IMR-90 (cell line): ENCODE measurements at regions not wholly inside any gene's neighbourhood (a gene's known extent, or its start where the extent isn't known, plus 50 kb on each side); places are given as distances from the start of the nearest gene placed in this dataset.
A peak's percentile ranks its signal among the peaks of the same experiment; 100 is the strongest.

Source experiments
- ATAC-seq: fragments of 200-7000 bp; cut with Tn5 transposase; 2 replicates; pipeline ENCODE4 v1.9.1; 2020; ENCODE audit warnings: low read depth, mild to moderate bottlenecking, moderate library complexity
- BruUV-seq: library from RNA; stranded (reverse); fragments of 400-500 nt; replicated peaks from 2 replicates; lab custom pipeline; 2021; lab: Mats Ljungman, UMichigan
- CTCF ChIA-PET: fragments of 300-600 bp; formaldehyde crosslinking; extraction: SDS; loops from one replicate; lab custom pipeline; 2021; ENCODE audit warnings: antibody characterized with exemption; lab: Yijun Ruan, JAX
- POLR2A ChIA-PET: fragments of 300-600 bp; sonication (Branson Sonifier 250); formaldehyde crosslinking; loops from one replicate; lab custom pipeline; 2022; ENCODE audit warnings: antibody characterized with exemption; ENCODE audit not compliant: unreplicated experiment; lab: Charles Lee
- DNase-seq: peaks from one replicate; pipeline ENCODE4 v3.0.0; 2013
- H2AFZ ChIP-seq: replicated peaks from 2 replicates; pipeline ENCODE3; 2013; ENCODE audit warnings: low read length, mild to moderate bottlenecking; ENCODE audit not compliant: poor library complexity
- H2AK5ac ChIP-seq: 2 replicates; pipeline ENCODE4 v1.6.1; 2013; ENCODE audit warnings: low read depth, low read length, inconsistent platforms
- H2AK9ac ChIP-seq: replicated peaks from 2 replicates; pipeline ENCODE3; 2013; ENCODE audit warnings: mild to moderate bottlenecking, low read depth, low read length, moderate library complexity; ENCODE audit not compliant: poor library complexity
- H2BK120ac ChIP-seq: 2 replicates; pipeline ENCODE4 v1.6.1; 2013; ENCODE audit warnings: low read depth, low read length, inconsistent platforms
- H2BK15ac ChIP-seq: 3 replicates; pipeline ENCODE4 v1.6.1; 2013; ENCODE audit warnings: low read depth, low read length, inconsistent platforms
- H2BK20ac ChIP-seq: 2 replicates; pipeline ENCODE4 v1.6.1; 2013; ENCODE audit warnings: low read depth, mild to moderate bottlenecking, inconsistent platforms, low read length, moderate library complexity
- H2BK5ac ChIP-seq: 2 replicates; pipeline ENCODE4 v1.6.1; 2013; ENCODE audit warnings: mild to moderate bottlenecking, low read depth, low read length, inconsistent platforms; ENCODE audit not compliant: poor library complexity, severe bottlenecking
- H3K14ac ChIP-seq: replicated peaks from 2 replicates; pipeline ENCODE4 v1.6.1; 2013; ENCODE audit warnings: low read depth, low read length, inconsistent platforms
- H3K18ac ChIP-seq: 2 replicates; pipeline ENCODE4 v1.6.1; 2013; ENCODE audit warnings: low read depth, low read length, control low read depth
- H3K23ac ChIP-seq: 2 replicates; pipeline ENCODE4 v1.6.1; 2013; ENCODE audit warnings: low read depth, low read length, inconsistent platforms
- H3K27ac ChIP-seq: 2 replicates; pipeline ENCODE4 v1.5.1; 2013; ENCODE audit warnings: mild to moderate bottlenecking, control low read depth, low read length; ENCODE audit not compliant: insufficient read depth
- H3K27me3 ChIP-seq: 2 replicates; pipeline ENCODE4 v1.6.1; 2013; ENCODE audit warnings: low read length; ENCODE audit not compliant: control insufficient read depth, insufficient read depth
- H3K36me3 ChIP-seq: 2 replicates; pipeline ENCODE4 v1.6.1; 2013; ENCODE audit warnings: low read length, mixed read lengths; ENCODE audit not compliant: control insufficient read depth, insufficient read depth
- H3K4ac ChIP-seq: 2 replicates; pipeline ENCODE4 v1.6.1; 2013; ENCODE audit warnings: low read depth, low read length, inconsistent platforms
- H3K4me1 ChIP-seq: 2 replicates; pipeline ENCODE4 v1.6.1; 2013; ENCODE audit warnings: low read length, mixed read lengths; ENCODE audit not compliant: control insufficient read depth, insufficient read depth
- H3K4me2 ChIP-seq: 2 replicates; pipeline ENCODE4 v1.6.1; 2013; ENCODE audit warnings: low read depth, mild to moderate bottlenecking, control low read depth, low read length, moderate library complexity
- H3K4me3 ChIP-seq: 2 replicates; pipeline ENCODE4 v1.5.1; 2013; ENCODE audit warnings: low read depth, mild to moderate bottlenecking, control low read depth, low read length, moderate library complexity; ENCODE audit not compliant: insufficient read depth
- H3K56ac ChIP-seq: 2 replicates; pipeline ENCODE4 v1.6.1; 2013; ENCODE audit warnings: low read length, inconsistent platforms; ENCODE audit not compliant: insufficient read depth; ENCODE audit errors: extremely low read depth
- H3K79me1 ChIP-seq, 2 experiments: 2 replicates each; pipeline ENCODE4 v1.6.1; 2013; ENCODE audit warnings: low read length in 2 of 2, inconsistent platforms in 1 of 2, low read depth in 1 of 2
- H3K9ac ChIP-seq: 2 replicates; pipeline ENCODE4 v1.6.1; 2013; ENCODE audit warnings: low read depth, low read length, control low read depth
- H3K9me1 ChIP-seq: 2 replicates; pipeline ENCODE4 v1.6.1; 2013; ENCODE audit warnings: low read length, inconsistent platforms; ENCODE audit not compliant: insufficient read depth
- H3K9me3 ChIP-seq: 2 replicates; pipeline ENCODE4 v1.6.1; 2013; ENCODE audit warnings: low read length; ENCODE audit not compliant: control insufficient read depth, insufficient read depth
- H4K20me1 ChIP-seq: 2 replicates; pipeline ENCODE4 v1.6.1; 2013; ENCODE audit warnings: low read length, inconsistent platforms; ENCODE audit not compliant: insufficient read depth
- H4K5ac ChIP-seq: 2 replicates; pipeline ENCODE4 v1.6.1; 2013; ENCODE audit warnings: mild to moderate bottlenecking, low read depth, low read length, control low read depth
- H4K8ac ChIP-seq, 2 experiments: 2 replicates each; pipeline ENCODE4 v1.6.1; 2013; ENCODE audit warnings: low read depth in 2 of 2, low read length in 2 of 2, control low read depth in 1 of 2, inconsistent platforms in 1 of 2
- H4K91ac ChIP-seq: 2 replicates; pipeline ENCODE4 v1.6.1; 2013; ENCODE audit warnings: low read depth, low read length, inconsistent platforms; ENCODE audit not compliant: insufficient read depth
- BHLHE40 ChIP-seq: fragments of 150-350 bp; IDR thresholded peaks from 2 replicates; pipeline ENCODE4 v1.6.1; 2016; ENCODE audit warnings: mild to moderate bottlenecking, low read depth, low read length
- CEBPB ChIP-seq: IDR thresholded peaks from 2 replicates; pipeline ENCODE4 v1.6.1; 2012; ENCODE audit warnings: low read depth, low read length, improper control_type of control experiment
- CHD1 ChIP-seq: IDR thresholded peaks from 2 replicates; pipeline ENCODE4 v1.6.1; 2012; ENCODE audit warnings: low read depth, low read length, improper control_type of control experiment
- MAFK ChIP-seq: IDR thresholded peaks from 2 replicates; pipeline ENCODE4 v1.6.1; 2012; ENCODE audit warnings: low read depth, low read length, improper control_type of control experiment
- NFE2L2 ChIP-seq: fragments of 150-350 bp; IDR thresholded peaks from 2 replicates; pipeline ENCODE4 v1.6.1; 2016; ENCODE audit warnings: low read depth, mild to moderate bottlenecking, low read length
- RAD21 ChIP-seq: IDR thresholded peaks from 2 replicates; pipeline ENCODE4 v1.6.1; 2012; ENCODE audit warnings: low read length, improper control_type of control experiment
- WGBS, 2 experiments: methylation state at CpG; one replicate each; pipeline versions ENCODE4 v1.1.5 to v1.1.7; 2013; ENCODE audit warnings: missing lambda C conversion rate in 2 of 2; ENCODE audit not compliant: insufficient read length in 1 of 2; ENCODE audit errors: extremely low coverage in 2 of 2; 5-methylcytosine and 5-hydroxymethylcytosine counted together
- dilution Hi-C: fragments of 300-500 bp; cut with HindIII; formaldehyde crosslinking; loops from one replicate; pipeline ENCODE4 v1.14.3; 2018; ENCODE audit warnings: low sequenced_read_pairs; ENCODE audit not compliant: unreplicated experiment
- in situ Hi-C: fragments of 300-500 bp; cut with MboI; formaldehyde crosslinking; loops from 3 replicates; pipeline ENCODE4 v1.14.3; 2019; ENCODE audit warnings: low sequenced_read_pairs, inconsistent platforms, mixed read lengths
- intact Hi-C: fragments of 100-400 bp; cut with micrococcal nuclease; formaldehyde crosslinking; loops from 2 replicates; pipeline ENCODE4 v1.10.0; 2022
- TF ChIP-seq, protein P1 (sequence below): fragments of 150-350 bp; IDR thresholded peaks from 2 replicates; pipeline ENCODE4 v1.6.1; 2017; ENCODE audit warnings: mild to moderate bottlenecking, antibody characterized with exemption, low read length, low read depth

- ChIA-PET POLR2A (no interaction called here), CTCF (interaction anchor here (0.6 kb wide), 1 partner anchor 9 kb away, joined by 3 read pairs; no protein-coding TSS in a partner anchor)
- Histone ChIP-seq H3K4me3 (no peak overlapping the region), H3K56ac (no peak overlapping the region), H3K14ac (0 out of 2 replicates have a peak overlapping the region, but pooled peaks have one; percentile 61), H2AFZ (no peak overlapping the region), H3K4ac (peak overlapping the region; percentile 64; the same call in 1 of the 2 replicates), H3K4me2 (no peak overlapping the region), H4K91ac (no peak overlapping the region; the same call in 1 of the 2 replicates), H2BK20ac (no peak overlapping the region), H2AK5ac (0 out of 2 replicates have a peak overlapping the region, but pooled peaks have one; percentile 4), H3K79me1 (no peaks in the 10 kb centered on the region), H2BK120ac (0 out of 2 replicates have a peak overlapping the region, but pooled peaks have one; percentile 6), H3K18ac (no peak overlapping the region), H3K36me3 (no peaks in the 10 kb centered on the region), H3K27me3 (no peaks in the 10 kb centered on the region), H2BK15ac (no peak overlapping the region), H3K9me3 (no peaks in the 10 kb centered on the region), H3K9me1 (no peaks in the 10 kb centered on the region), H3K23ac (no peak overlapping the region), H4K20me1 (no peaks in the 10 kb centered on the region), H3K4me1 (peaks cover 6% of the 10 kb centered on the region), H3K27ac (no peak overlapping the region), H4K8ac (0 out of 4 replicates have a peak overlapping the region, but pooled peaks of 1 of the 2 experiments have one; percentile 3), H2BK5ac (no peak overlapping the region), H4K5ac (peak overlapping the region; percentile 20; the same call in 1 of the 2 replicates), H3K9ac (no peak overlapping the region), H2AK9ac (no peak overlapping the region)
- no CpG with 5 or more reads among the region's 5 CpGs for WGBS, 2 experiments
- intact Hi-C loops (loop anchor here (2.0 kb wide), 1 partner anchor 47 kb away; no protein-coding TSS in a partner anchor), in situ Hi-C loops (no loop called here), dilution Hi-C loops (no loop called here)
- no peak for DNase-seq
- BruUV-seq = no TSS peak
- ATAC-seq = peak; percentile 24; the same call in 1 of the 2 replicates
- no peak for TF ChIP-seq CEBPB
- TF ChIP-seq, protein P1, sequence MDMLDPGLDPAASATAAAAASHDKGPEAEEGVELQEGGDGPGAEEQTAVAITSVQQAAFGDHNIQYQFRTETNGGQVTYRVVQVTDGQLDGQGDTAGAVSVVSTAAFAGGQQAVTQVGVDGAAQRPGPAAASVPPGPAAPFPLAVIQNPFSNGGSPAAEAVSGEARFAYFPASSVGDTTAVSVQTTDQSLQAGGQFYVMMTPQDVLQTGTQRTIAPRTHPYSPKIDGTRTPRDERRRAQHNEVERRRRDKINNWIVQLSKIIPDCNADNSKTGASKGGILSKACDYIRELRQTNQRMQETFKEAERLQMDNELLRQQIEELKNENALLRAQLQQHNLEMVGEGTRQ = no peak
- no peak for TF ChIP-seq RAD21
- no peak for TF ChIP-seq CHD1
- no peak for TF ChIP-seq MAFK
- TF ChIP-seq NFE2L2 = no peak
- TF ChIP-seq BHLHE40 = no peak
These were observed 381.1 kb upstream of the RASGRP1 start for GRCh38 chr15:38945551-38946298.
